ENCODE measurements at regions not wholly inside any gene's neighbourhood (a gene's known extent, or its start where the extent isn't known, plus 50 kb on each side); places are given as distances from the start of the nearest gene placed in this dataset.

DNA sequence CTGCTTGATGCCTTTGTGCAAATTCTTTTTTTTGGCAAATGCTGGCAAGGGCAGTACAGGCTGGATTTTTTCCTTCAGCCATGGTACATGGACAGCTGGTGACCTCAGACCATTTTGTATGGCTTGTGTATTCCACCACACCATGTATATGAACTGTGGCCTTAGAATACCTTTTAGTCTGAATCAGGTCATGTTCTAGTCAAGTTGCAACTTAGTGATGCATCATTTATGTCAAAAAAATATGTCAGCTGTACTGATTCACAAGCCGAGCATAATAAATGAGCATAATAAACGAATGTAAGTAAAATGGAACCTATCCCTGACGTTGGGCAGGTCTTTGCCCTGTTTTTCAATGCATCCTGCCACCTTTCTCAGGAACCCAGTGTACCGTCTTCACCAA is 219.7 kb upstream of the RUNX1 start:
- TF ChIP-seq GATA3 (IDR thresholded peaks at IDR 0.05; ENCODE audit: low read depth, low read length) (no peak), GATA2 (IDR thresholded peaks at IDR 0.05; ENCODE audit: low read depth, low read length) (no peak)

All from SH-SY5Y (cell line).